ENCODE measurements at regions not wholly inside any gene's neighbourhood (a gene's known extent, or its start where the extent isn't known, plus 50 kb on each side); places are given as distances from the start of the nearest gene placed in this dataset.
A peak's percentile ranks its signal among the peaks of the same experiment; 100 is the strongest.

- no peak for TF ChIP-seq POLR2A (IDR thresholded peaks at IDR 0.05; ENCODE audit: low read length)
- no peak for TF ChIP-seq GATA1 (IDR thresholded peaks at IDR 0.05; ENCODE audit: low read depth, low read length)
- no peak for DNase-seq
Measured at GRCh38 chr12:58138424-58138823, 197.1 kb downstream of the ATP23 start.

GRCh38 chr12:58139894-58140293 lies 198.5 kb downstream of the ATP23 start:
- TF ChIP-seq POLR2A (IDR thresholded peaks at IDR 0.05; ENCODE audit: low read length) (no peak), GATA1 (IDR thresholded peaks at IDR 0.05; ENCODE audit: low read depth, low read length) (no peak)
- no peak for DNase-seq

GRCh38 chr12:58140395-58140794 lies 199.0 kb downstream of the ATP23 start:
- DNase-seq: no peak
- TF ChIP-seq POLR2A (IDR thresholded peaks at IDR 0.05; ENCODE audit: low read length): no peak
- TF ChIP-seq GATA1 (IDR thresholded peaks at IDR 0.05; ENCODE audit: low read depth, low read length): no peak

- DNase-seq: no peak
- TF ChIP-seq GATA1 (IDR thresholded peaks at IDR 0.05; ENCODE audit: low read depth, low read length) (no peak), POLR2A (IDR thresholded peaks at IDR 0.05; ENCODE audit: low read length) (no peak)
Measured at GRCh38 chr12:58142991-58143390, 201.6 kb downstream of the ATP23 start.

GRCh38 chr12:58143498-58143995 lies 202.2 kb downstream of the ATP23 start:
- TF ChIP-seq POLR2A (IDR thresholded peaks at IDR 0.05; ENCODE audit: low read length): no peak
- no peak for TF ChIP-seq GATA1 (IDR thresholded peaks at IDR 0.05; ENCODE audit: low read depth, low read length)
- no peak for DNase-seq

GRCh38 chr12:58148405-58148804 lies 207.0 kb downstream of the ATP23 start:
- no peak for TF ChIP-seq POLR2A (IDR thresholded peaks at IDR 0.05; ENCODE audit: low read length)
- TF ChIP-seq GATA1 (IDR thresholded peaks at IDR 0.05; ENCODE audit: low read depth, low read length): no peak
- peak in 1 of 2 experiments; percentile 21 for DNase-seq

- TF ChIP-seq POLR2A (IDR thresholded peaks at IDR 0.05; ENCODE audit: low read length) (no peak), GATA1 (IDR thresholded peaks at IDR 0.05; ENCODE audit: low read depth, low read length) (no peak)
- no peak for DNase-seq
Measured at GRCh38 chr12:58148976-58149375, 207.6 kb downstream of the ATP23 start.

GRCh38 chr12:58154359-58154758 lies 213.0 kb downstream of the ATP23 start:
- no peak for TF ChIP-seq POLR2A (IDR thresholded peaks at IDR 0.05; ENCODE audit: low read length)
- no peak for TF ChIP-seq GATA1 (IDR thresholded peaks at IDR 0.05; ENCODE audit: low read depth, low read length)
- no peak for DNase-seq

- no peak for DNase-seq
- TF ChIP-seq POLR2A (IDR thresholded peaks at IDR 0.05; ENCODE audit: low read length): no peak
- TF ChIP-seq GATA1 (IDR thresholded peaks at IDR 0.05; ENCODE audit: low read depth, low read length): no peak
Measured at GRCh38 chr12:58156697-58157096, 215.3 kb downstream of the ATP23 start.

- DNase-seq: no peak
Measured at GRCh38 chr12:58159941-58160340, 218.6 kb downstream of the ATP23 start.

GRCh38 chr12:58161773-58162172 lies 220.4 kb downstream of the ATP23 start:
- TF ChIP-seq GATA1 (IDR thresholded peaks at IDR 0.05; ENCODE audit: low read depth, low read length) (no peak), POLR2A (IDR thresholded peaks at IDR 0.05; ENCODE audit: low read length) (no peak)
- DNase-seq: no peak

More at GRCh38 chr12:58159941-58160340, 218.6 kb downstream of the ATP23 start:
- no peak for TF ChIP-seq GATA1 (IDR thresholded peaks at IDR 0.05; ENCODE audit: low read depth, low read length)
- no peak for TF ChIP-seq POLR2A (IDR thresholded peaks at IDR 0.05; ENCODE audit: low read length)

GRCh38 chr12:58163021-58163420 lies 221.7 kb downstream of the ATP23 start:
- TF ChIP-seq POLR2A (IDR thresholded peaks at IDR 0.05; ENCODE audit: low read length): no peak
- no peak for TF ChIP-seq GATA1 (IDR thresholded peaks at IDR 0.05; ENCODE audit: low read depth, low read length)
- no peak for DNase-seq

- no peak for TF ChIP-seq GATA1 (IDR thresholded peaks at IDR 0.05; ENCODE audit: low read depth, low read length)
- TF ChIP-seq POLR2A (IDR thresholded peaks at IDR 0.05; ENCODE audit: low read length): no peak
- no peak for DNase-seq
Measured at GRCh38 chr12:58166643-58167042, 225.3 kb downstream of the ATP23 start.

GRCh38 chr12:58167622-58168021 lies 226.3 kb downstream of the ATP23 start:
- no peak for DNase-seq
- no peak for TF ChIP-seq GATA1 (IDR thresholded peaks at IDR 0.05; ENCODE audit: low read depth, low read length)
- TF ChIP-seq POLR2A (IDR thresholded peaks at IDR 0.05; ENCODE audit: low read length): no peak

GRCh38 chr12:58169826-58170225 lies 228.5 kb downstream of the ATP23 start:
- TF ChIP-seq GATA1 (IDR thresholded peaks at IDR 0.05; ENCODE audit: low read depth, low read length): no peak
- no peak for DNase-seq

- no peak for TF ChIP-seq GATA1 (IDR thresholded peaks at IDR 0.05; ENCODE audit: low read depth, low read length)
- TF ChIP-seq POLR2A (IDR thresholded peaks at IDR 0.05; ENCODE audit: low read length): no peak
- DNase-seq: no peak
Measured at GRCh38 chr12:58171914-58172313, 230.5 kb downstream of the ATP23 start.

Data from erythroblast (primary cell).